Keratinocyte (primary cell): ENCODE measurements at regions not wholly inside any gene's neighbourhood (a gene's known extent, or its start where the extent isn't known, plus 50 kb on each side); places are given as distances from the start of the nearest gene placed in this dataset.
"Not testable (repeated sequence)": the region's sequence is repeated elsewhere in the genome, so short reads cannot be mapped to it uniquely, and the experiment has no call there.

Source experiments
- DNase-seq: peaks from one replicate; pipeline ENCODE4 v3.0.0-alpha.2; 2011; ENCODE audit warnings: low read depth, missing footprints, low spot score
- FAIRE-seq: peaks from 2 replicates; lab custom pipeline; 2011; peaks lifted over from hg19 to GRCh38; lab: Jason Lieb, UNC
- H2AFZ ChIP-seq: 2 replicates; pipeline ENCODE4 v1.6.0; 2012; ENCODE audit warnings: low read length, control low read depth, inconsistent platforms; ENCODE audit not compliant: control insufficient read depth
- H3K27ac ChIP-seq: 2 replicates; pipeline ENCODE4 v1.5.1; 2011; ENCODE audit warnings: low read length; ENCODE audit not compliant: control insufficient read depth, insufficient read depth
- H3K27me3 ChIP-seq: 3 replicates; pipeline ENCODE4 v1.6.0; 2011; ENCODE audit warnings: low read length; ENCODE audit not compliant: control insufficient read depth, insufficient read depth; ENCODE audit errors: extremely low read depth
- H3K36me3 ChIP-seq, 2 experiments: 2 replicates in 1 of 2; 3 replicates in 1 of 2; pipeline ENCODE4 v1.5.1; 2011; ENCODE audit warnings: low read length in 2 of 2, mild to moderate bottlenecking in 1 of 2; ENCODE audit not compliant: control insufficient read depth in 2 of 2, insufficient read depth in 2 of 2; ENCODE audit errors: extremely low read depth in 1 of 2
- H3K4me1 ChIP-seq: 3 replicates; pipeline ENCODE4 v1.5.1; 2011; ENCODE audit warnings: low read length; ENCODE audit not compliant: control insufficient read depth, insufficient read depth; ENCODE audit errors: extremely low read depth
- H3K4me2 ChIP-seq: 3 replicates; pipeline ENCODE4 v1.6.0; 2011; ENCODE audit warnings: low read depth, low read length; ENCODE audit not compliant: control insufficient read depth, insufficient read depth; ENCODE audit errors: extremely low read depth
- H3K4me3 ChIP-seq, 3 experiments: fragments of 200-600 bp in 1 of 3; sonication (generic) in 1 of 3; 2 replicates in 2 of 3; 3 replicates in 1 of 3; pipeline ENCODE4 v1.5.1; 2011 to 2016; ENCODE audit warnings: low read length in 3 of 3, mild to moderate bottlenecking in 3 of 3, control low read depth in 2 of 3, inconsistent platforms in 1 of 3, low read depth in 1 of 3, mixed read lengths in 1 of 3, mixed run types in 1 of 3, moderate library complexity in 1 of 3; ENCODE audit not compliant: control insufficient read depth in 2 of 3, insufficient read depth in 2 of 3; ENCODE audit errors: extremely low read depth in 1 of 3
- H3K79me2 ChIP-seq: 2 replicates; pipeline ENCODE4 v1.6.0; 2012; ENCODE audit warnings: low read length; ENCODE audit not compliant: control insufficient read depth, insufficient read depth
- H3K9ac ChIP-seq: 3 replicates; pipeline ENCODE4 v1.6.0; 2011; ENCODE audit warnings: low read length; ENCODE audit not compliant: control insufficient read depth, insufficient read depth; ENCODE audit errors: extremely low read depth
- H3K9me1 ChIP-seq: 3 replicates; pipeline ENCODE4 v1.6.0; 2011; ENCODE audit warnings: low read length; ENCODE audit not compliant: control insufficient read depth, insufficient read depth; ENCODE audit errors: extremely low read depth
- H3K9me3 ChIP-seq: 2 replicates; pipeline ENCODE4 v1.5.1; 2012; ENCODE audit warnings: low read depth, low read length; ENCODE audit not compliant: control insufficient read depth
- H4K20me1 ChIP-seq: 3 replicates; pipeline ENCODE4 v1.6.0; 2011; ENCODE audit warnings: low read length; ENCODE audit not compliant: control insufficient read depth, insufficient read depth; ENCODE audit errors: extremely low read depth
- CTCF ChIP-seq, 3 experiments: IDR thresholded peaks in 1 of 3; conservative IDR thresholded peaks in 1 of 3; optimal IDR thresholded peaks in 1 of 3; 2 replicates in 2 of 3; 3 replicates in 1 of 3; pipeline versions ENCODE3 to v1.5.1; 2011; ENCODE audit warnings: low read length in 3 of 3, mild to moderate bottlenecking in 3 of 3, moderate library complexity in 2 of 3, control low read depth in 1 of 3, inconsistent platforms in 1 of 3; ENCODE audit not compliant: insufficient read depth in 2 of 3; ENCODE audit errors: extremely low read depth in 1 of 3
- EZH2 ChIP-seq: IDR thresholded peaks from one replicate; pipeline ENCODE4 v1.6.1; 2012; ENCODE audit warnings: inconsistent platforms, mild to moderate bottlenecking, low read length, moderate library complexity
- dilution Hi-C: fragments of 300-500 bp; cut with MboI; formaldehyde crosslinking; loops from one replicate; pipeline ENCODE4 v1.7.0; 2020; ENCODE audit warnings: low sequenced_read_pairs; ENCODE audit not compliant: extremely low pct_ligation_motif_present

DNA sequence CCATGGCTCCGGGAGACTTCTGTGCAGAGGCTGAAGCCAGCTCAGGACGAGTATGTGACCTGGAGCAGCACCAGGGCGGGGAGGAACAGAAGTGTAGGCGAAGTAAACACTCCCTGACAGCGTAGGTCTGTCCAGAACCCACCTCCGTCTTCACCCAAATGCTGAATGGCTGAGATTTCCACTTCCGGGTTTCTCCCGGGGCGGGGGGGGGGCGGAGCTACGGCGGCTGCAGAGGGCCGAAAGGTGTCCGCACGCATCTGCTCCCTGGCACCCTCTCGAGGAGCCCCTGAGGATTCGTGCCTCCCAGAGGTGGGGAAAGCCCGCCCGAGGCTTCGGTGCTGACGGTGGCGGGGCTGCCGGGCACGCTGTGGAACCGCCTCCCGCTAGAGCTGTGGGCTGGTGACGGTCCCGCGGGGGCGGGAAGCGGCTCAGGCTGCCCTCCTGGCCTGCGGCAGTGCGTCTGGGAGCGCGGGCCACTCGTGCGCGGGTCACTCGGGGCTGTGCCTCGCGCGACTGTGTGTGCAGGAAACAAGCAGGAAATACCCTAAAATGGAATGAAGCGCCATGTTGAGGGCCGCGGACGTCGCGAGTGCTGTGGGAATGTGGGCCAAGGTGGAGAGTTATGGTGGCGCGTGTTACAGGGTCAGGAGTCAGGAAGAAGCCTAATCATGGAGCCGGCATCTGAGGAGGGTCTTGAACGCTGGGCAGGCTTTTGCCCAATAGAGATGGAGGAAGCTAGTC is 1425.4 kb downstream of the FOXD4L5 start:
- Histone ChIP-seq H3K4me2 (no peak overlapping the region), H3K9me1 (no peaks in the 10 kb centered on the region), H3K9me3 (peaks cover 3% of the 10 kb centered on the region), H3K36me3 (no peaks in the 10 kb centered on the region), H3K27ac (no peak overlapping the region), H3K4me1 (no peaks in the 10 kb centered on the region), H3K9ac (no peak overlapping the region), H3K27me3 (no peaks in the 10 kb centered on the region), H2AFZ (no peak overlapping the region), H4K20me1 (no peaks in the 10 kb centered on the region), H3K4me3 (peak overlapping the region in 1 of 3 experiments; percentile 20), H3K79me2 (no peaks in the 10 kb centered on the region)
- TF ChIP-seq CTCF (optimal IDR thresholded peaks at IDR 0.05 in 1 of 3, IDR thresholded peaks at IDR 0.05 in 1 of 3, conservative IDR thresholded peaks at IDR 0.05 in 1 of 3; ENCODE audit: extremely low read depth in 1 of 3, insufficient read depth in 2 of 3, low read length in 3 of 3) (no peak), EZH2 (no peak)
- dilution Hi-C loops = no loop called here
- DNase-seq (no peak), FAIRE-seq (no peak)

DNA sequence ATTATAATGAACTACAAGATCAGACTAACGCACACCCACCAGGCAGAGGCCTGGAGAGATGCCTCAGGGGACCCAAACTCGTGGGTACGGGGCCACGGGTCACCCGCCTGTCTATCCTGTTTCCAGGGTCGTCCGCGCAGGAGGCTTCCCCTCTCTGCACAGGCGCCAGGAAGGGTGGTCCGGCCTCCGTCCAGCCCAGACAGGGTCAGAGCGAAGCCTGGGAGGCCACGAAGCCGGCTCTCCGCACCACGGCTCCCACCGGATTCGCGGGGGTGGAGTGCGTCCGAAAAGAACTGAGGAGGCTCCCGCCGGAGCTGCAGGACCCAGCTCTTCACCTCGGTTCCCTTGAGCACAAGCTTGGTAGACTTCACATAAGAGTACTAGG is 1425.9 kb downstream of the FOXD4L5 start:
- H3K9ac ChIP-seq, H3K9me1 ChIP-seq, FAIRE-seq, H3K27me3 ChIP-seq, H3K79me2 ChIP-seq, H2AFZ ChIP-seq, H3K36me3 ChIP-seq, H3K27ac ChIP-seq, H3K4me2 ChIP-seq, H3K9me3 ChIP-seq, DNase-seq, H3K4me1 ChIP-seq, dilution Hi-C loops, H4K20me1 ChIP-seq: not testable (repeated sequence)
- H3K4me3 ChIP-seq = peak overlapping the region in 1 of 3 experiments; percentile 20

DNA sequence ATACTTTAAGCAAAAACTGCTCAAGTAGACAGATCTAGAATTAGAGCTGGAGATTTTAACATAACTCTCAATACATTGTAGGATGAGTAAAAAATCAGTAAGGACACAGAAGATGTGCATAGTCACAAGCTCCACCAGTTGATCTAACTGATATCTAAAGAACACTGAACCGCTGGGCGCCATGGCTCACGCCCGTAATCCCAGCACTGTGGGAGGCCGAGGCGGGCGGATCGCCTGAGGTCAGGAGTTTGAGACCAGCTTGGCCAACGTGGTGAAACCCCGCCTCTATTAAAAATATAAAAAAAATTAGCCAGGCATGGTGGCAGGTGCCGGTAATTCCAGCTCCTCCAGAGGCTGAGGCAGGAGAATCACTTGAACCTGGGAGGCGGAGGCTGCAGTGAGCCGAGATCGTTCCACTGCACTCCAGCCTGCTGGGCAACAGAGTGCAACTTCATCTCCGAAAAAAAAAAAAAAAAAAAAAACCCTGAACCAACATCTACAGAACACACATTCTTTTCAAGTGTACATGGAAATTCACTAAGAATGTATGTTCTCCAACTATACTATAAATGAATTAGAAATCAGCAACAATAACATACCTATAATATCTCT is 1431.8 kb downstream of the FOXD4L5 start:
- H3K9me3 ChIP-seq, H2AFZ ChIP-seq, H3K9ac ChIP-seq, H3K27ac ChIP-seq, H3K4me2 ChIP-seq, H4K20me1 ChIP-seq, dilution Hi-C loops, H3K36me3 ChIP-seq, H3K79me2 ChIP-seq, H3K9me1 ChIP-seq, FAIRE-seq, H3K4me1 ChIP-seq, H3K4me3 ChIP-seq, DNase-seq, H3K27me3 ChIP-seq: not testable (repeated sequence)

DNA sequence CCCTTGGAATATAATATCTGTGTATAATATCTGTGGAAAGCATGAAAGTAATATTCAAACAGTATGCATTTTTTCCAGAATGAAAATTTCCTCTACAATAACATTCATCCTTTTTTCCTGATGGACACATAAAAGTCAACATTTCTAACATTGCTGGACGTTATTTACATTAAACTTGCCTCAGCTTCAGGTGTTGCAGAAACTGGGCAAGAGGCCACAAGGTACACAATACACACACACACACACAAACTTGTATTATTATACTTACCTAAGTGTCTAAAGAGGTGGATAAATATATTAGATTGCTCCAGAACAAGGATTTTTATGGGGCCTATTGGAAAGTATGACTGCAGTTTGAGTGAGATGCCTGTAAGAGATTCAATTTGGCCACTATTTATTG is 1460.2 kb downstream of the FOXD4L5 start:
- H2AFZ ChIP-seq, H3K9me1 ChIP-seq, H3K4me2 ChIP-seq, H3K27me3 ChIP-seq, DNase-seq, H3K27ac ChIP-seq, H4K20me1 ChIP-seq, FAIRE-seq, H3K4me1 ChIP-seq, H3K4me3 ChIP-seq, H3K79me2 ChIP-seq, H3K36me3 ChIP-seq, H3K9ac ChIP-seq, dilution Hi-C loops: not testable (repeated sequence)
- H3K9me3 ChIP-seq = peaks cover 11% of the 10 kb centered on the region
